ENCODE measurements at regions not wholly inside any gene's neighbourhood (a gene's known extent, or its start where the extent isn't known, plus 50 kb on each side); places are given as distances from the start of the nearest gene placed in this dataset.

GRCh38 chr3:110583373-110583935 lies 488.2 kb upstream of the NECTIN3 start:
- TF ChIP-seq, protein P1, sequence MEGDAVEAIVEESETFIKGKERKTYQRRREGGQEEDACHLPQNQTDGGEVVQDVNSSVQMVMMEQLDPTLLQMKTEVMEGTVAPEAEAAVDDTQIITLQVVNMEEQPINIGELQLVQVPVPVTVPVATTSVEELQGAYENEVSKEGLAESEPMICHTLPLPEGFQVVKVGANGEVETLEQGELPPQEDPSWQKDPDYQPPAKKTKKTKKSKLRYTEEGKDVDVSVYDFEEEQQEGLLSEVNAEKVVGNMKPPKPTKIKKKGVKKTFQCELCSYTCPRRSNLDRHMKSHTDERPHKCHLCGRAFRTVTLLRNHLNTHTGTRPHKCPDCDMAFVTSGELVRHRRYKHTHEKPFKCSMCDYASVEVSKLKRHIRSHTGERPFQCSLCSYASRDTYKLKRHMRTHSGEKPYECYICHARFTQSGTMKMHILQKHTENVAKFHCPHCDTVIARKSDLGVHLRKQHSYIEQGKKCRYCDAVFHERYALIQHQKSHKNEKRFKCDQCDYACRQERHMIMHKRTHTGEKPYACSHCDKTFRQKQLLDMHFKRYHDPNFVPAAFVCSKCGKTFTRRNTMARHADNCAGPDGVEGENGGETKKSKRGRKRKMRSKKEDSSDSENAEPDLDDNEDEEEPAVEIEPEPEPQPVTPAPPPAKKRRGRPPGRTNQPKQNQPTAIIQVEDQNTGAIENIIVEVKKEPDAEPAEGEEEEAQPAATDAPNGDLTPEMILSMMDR (IDR thresholded peaks at IDR 0.05; ENCODE audit: unreplicated experiment): no peak
- peak overlapping the region; percentile 30 for H3K27ac Mint-ChIP-seq (ENCODE audit: unreplicated experiment)
- no peaks in the 10 kb centered on the region for H3K27me3 Mint-ChIP-seq (ENCODE audit: unreplicated experiment)
- BruUV-seq (replicated peaks): no TSS peak
- H3K36me3 Mint-ChIP-seq (ENCODE audit: insufficient read depth, unreplicated experiment): no peaks in the 10 kb centered on the region
- H3K4me3 Mint-ChIP-seq (ENCODE audit: low read depth, unreplicated experiment): no peak overlapping the region
- peak; percentile 13 for DNase-seq
- CTCF ChIA-PET: interaction anchor here (1.0 to 1.2 kb wide), 2 partner anchors 190 to 487 kb away, joined by 3 read pairs; no protein-coding TSS in a partner anchor
- H3K9me3 Mint-ChIP-seq (ENCODE audit: low read depth, unreplicated experiment): no peaks in the 10 kb centered on the region
- intact Hi-C loops (cut with micrococcal nuclease; ENCODE audit: unreplicated experiment): loop anchor here (1.0 to 10.0 kb wide), 3 partner anchors 84 to 486 kb away; no protein-coding TSS in a partner anchor
- H3K4me1 Mint-ChIP-seq (ENCODE audit: low read depth, unreplicated experiment): peaks cover 45% of the 10 kb centered on the region

DNA sequence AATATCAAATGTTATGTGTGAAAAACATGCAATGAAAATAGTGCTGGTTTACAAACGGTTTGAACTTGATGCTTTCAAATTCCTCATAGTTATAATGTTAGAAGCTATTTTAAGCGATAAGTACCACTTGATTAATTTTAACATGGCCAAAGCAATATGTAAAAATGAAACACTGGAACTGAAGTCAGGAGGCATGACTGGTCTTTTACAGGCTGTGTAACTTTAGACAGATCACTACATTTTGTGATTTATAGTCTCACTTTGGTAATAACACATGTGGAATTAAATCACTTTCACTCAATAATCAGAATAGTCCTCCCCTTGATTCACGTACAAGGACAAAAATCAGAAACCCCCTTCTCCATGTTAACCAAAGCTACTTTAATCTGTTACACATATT lies 482.7 kb upstream of the NECTIN3 start:
- peaks cover 12% of the 10 kb centered on the region for H3K4me1 Mint-ChIP-seq (ENCODE audit: low read depth, unreplicated experiment)
- no peaks in the 10 kb centered on the region for H3K27me3 Mint-ChIP-seq (ENCODE audit: unreplicated experiment)

DNA sequence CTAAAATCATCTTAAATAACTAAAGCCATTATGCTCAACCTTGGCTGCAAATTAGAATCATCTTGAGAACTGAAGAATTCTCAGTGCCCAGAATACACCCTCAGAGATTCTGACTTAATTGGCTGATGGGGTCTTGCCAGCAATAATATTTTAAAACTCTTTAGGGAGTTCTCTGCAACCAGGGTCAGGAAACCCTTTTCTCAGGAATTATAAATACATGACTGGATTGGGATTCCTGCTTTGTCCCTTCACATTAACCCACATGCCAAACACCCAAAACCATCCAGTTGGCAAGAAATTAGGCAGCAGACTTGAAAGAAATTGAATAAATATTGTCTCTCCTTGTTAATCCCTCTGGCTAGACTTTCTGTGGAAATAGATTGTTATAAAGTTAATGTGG lies 482.3 kb upstream of the NECTIN3 start:
- TF ChIP-seq, protein P1 (IDR thresholded peaks at IDR 0.05; ENCODE audit: unreplicated experiment): no peak
- no TSS peak for BruUV-seq (replicated peaks)
- H3K27ac Mint-ChIP-seq (ENCODE audit: unreplicated experiment): no peak overlapping the region
- intact Hi-C loops (cut with micrococcal nuclease; ENCODE audit: unreplicated experiment): loop anchor here (10.0 kb wide), 1 partner anchor 245 kb away; no protein-coding TSS in a partner anchor
- CTCF ChIA-PET: no interaction called here
- no peaks in the 10 kb centered on the region for H3K36me3 Mint-ChIP-seq (ENCODE audit: insufficient read depth, unreplicated experiment)
- H3K27me3 Mint-ChIP-seq (ENCODE audit: unreplicated experiment): no peaks in the 10 kb centered on the region
- no peak for DNase-seq
- H3K4me1 Mint-ChIP-seq (ENCODE audit: low read depth, unreplicated experiment): peaks cover 8% of the 10 kb centered on the region
- H3K4me3 Mint-ChIP-seq (ENCODE audit: low read depth, unreplicated experiment): no peak overlapping the region
- H3K9me3 Mint-ChIP-seq (ENCODE audit: low read depth, unreplicated experiment): peaks cover 5% of the 10 kb centered on the region

More for the DNA sequence above, 482.7 kb upstream of the NECTIN3 start:
- BruUV-seq (replicated peaks): no TSS peak
- TF ChIP-seq, protein P1 (IDR thresholded peaks at IDR 0.05; ENCODE audit: unreplicated experiment): no peak
- Mint-ChIP-seq H3K36me3 (ENCODE audit: insufficient read depth, unreplicated experiment) (no peaks in the 10 kb centered on the region), H3K4me3 (ENCODE audit: low read depth, unreplicated experiment) (no peak overlapping the region), H3K27ac (ENCODE audit: unreplicated experiment) (no peak overlapping the region), H3K9me3 (ENCODE audit: low read depth, unreplicated experiment) (peaks cover 5% of the 10 kb centered on the region)
- intact Hi-C loops (cut with micrococcal nuclease; ENCODE audit: unreplicated experiment): loop anchor here (10.0 kb wide), 1 partner anchor 244 kb away; no protein-coding TSS in a partner anchor
- CTCF ChIA-PET: no interaction called here
- no peak for DNase-seq

DNA sequence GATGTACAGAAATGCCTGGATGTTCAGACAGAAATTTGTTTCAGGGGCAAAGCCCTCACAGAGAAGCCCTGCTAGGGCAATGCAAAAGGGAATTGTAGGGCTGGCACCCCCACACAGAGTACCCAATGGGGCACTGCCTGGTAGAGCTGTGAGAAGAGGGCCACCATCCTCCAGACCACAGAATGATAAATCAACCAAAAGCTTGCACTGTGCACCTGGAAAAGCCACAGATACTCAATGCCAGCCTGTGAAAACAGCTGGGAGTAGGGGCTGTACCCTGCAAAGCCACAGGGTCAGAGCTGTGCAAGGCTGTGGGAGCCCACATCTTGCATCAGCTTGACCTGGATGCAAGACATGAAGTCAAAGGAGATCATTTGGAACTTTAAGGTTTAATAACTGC lies 477.9 kb upstream of the NECTIN3 start:
- Mint-ChIP-seq H3K9me3 (ENCODE audit: low read depth, unreplicated experiment) (peaks cover 11% of the 10 kb centered on the region), H3K4me3 (ENCODE audit: low read depth, unreplicated experiment) (no peak overlapping the region), H3K27ac (ENCODE audit: unreplicated experiment) (no peak overlapping the region), H3K4me1 (ENCODE audit: low read depth, unreplicated experiment) (no peaks in the 10 kb centered on the region), H3K36me3 (ENCODE audit: insufficient read depth, unreplicated experiment) (no peaks in the 10 kb centered on the region), H3K27me3 (ENCODE audit: unreplicated experiment) (no peaks in the 10 kb centered on the region)
- intact Hi-C loops (cut with micrococcal nuclease; ENCODE audit: unreplicated experiment): no loop called here
- CTCF ChIA-PET: no interaction called here
- BruUV-seq (replicated peaks): no TSS peak
- TF ChIP-seq, protein P1 (IDR thresholded peaks at IDR 0.05; ENCODE audit: unreplicated experiment): no peak
- DNase-seq: no peak

Data from Calu3 (cell line).